ENCODE measurements at regions not wholly inside any gene's neighbourhood (a gene's known extent, or its start where the extent isn't known, plus 50 kb on each side); places are given as distances from the start of the nearest gene placed in this dataset.

DNA sequence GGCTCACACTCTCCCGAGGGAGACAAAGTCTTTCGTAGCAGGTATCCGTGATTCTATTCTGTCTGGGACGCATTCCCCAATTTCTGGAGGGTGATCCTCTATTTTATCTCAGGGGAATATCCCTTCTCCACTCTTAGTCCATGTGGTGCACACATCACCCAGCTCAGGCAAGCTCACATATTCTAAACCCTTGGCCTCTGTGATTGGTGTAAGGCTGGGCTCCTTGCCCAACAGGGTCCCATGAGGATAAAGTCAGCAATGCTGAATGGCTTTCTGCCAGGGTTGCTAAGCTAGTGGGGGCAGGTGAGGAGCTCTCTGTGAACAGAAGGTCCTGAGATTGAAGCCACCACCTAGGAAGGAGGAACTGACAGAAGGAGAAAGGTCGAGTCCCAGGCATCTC is 137.2 kb downstream of the CDH26 start:
- ATAC-seq (ENCODE audit: low FRiP score) = no peak
- TF ChIP-seq CTCF (IDR thresholded peaks at IDR 0.05) = no peak
- no peak for DNase-seq (ENCODE audit: low spot score)

DNA sequence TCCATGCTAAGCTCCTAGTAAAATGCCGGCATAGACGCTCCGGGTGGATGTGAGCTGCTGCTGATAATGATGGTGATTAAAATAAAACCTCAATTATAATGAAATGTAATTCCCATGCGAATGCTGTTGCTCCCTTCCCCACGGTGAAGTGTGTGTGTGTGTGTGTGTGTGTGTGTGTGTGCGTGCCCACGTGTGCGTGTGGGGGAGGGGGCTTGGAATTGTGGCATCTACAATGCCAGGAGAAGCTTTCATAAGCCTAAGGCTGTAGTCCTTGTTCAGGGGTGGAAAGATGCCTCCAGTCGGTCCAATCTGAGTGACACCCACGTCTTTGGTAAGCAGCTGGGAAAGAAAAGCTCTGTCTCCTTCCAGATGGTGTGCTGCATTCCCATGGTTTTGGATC is 137.9 kb downstream of the CDH26 start:
- no peak for TF ChIP-seq CTCF (IDR thresholded peaks at IDR 0.05)
- DNase-seq (ENCODE audit: low spot score) = no peak
- no peak for ATAC-seq (ENCODE audit: low FRiP score)

DNA sequence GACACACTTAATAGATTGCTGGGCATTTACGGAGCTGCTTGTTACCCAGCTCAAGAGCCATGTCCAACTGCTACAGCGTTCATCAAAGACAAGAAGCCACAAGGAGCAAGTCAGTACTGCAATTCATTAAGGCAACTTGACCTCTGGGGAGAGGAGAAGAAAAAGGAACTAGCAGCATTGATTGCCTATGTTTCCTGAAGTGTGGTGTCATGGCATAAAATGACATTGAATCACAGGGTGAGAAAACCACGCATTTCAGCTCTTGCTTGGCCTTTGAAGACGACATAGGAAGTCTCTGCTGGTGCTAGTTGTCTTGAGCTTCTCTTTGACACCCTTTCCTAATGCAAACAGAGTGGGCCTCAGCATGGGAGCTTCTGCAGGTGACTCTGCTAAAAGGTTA is 139.1 kb downstream of the CDH26 start:
- no peak for TF ChIP-seq CTCF (IDR thresholded peaks at IDR 0.05)
- DNase-seq (ENCODE audit: low spot score) = no peak
- no peak for ATAC-seq (ENCODE audit: low FRiP score)

- ATAC-seq (ENCODE audit: low FRiP score) (no peak), DNase-seq (ENCODE audit: low spot score) (no peak)
- TF ChIP-seq CTCF (IDR thresholded peaks at IDR 0.05) = no peak
Measured at GRCh38 chr20:60100780-60101179, 142.6 kb downstream of the CDH26 start.

DNA sequence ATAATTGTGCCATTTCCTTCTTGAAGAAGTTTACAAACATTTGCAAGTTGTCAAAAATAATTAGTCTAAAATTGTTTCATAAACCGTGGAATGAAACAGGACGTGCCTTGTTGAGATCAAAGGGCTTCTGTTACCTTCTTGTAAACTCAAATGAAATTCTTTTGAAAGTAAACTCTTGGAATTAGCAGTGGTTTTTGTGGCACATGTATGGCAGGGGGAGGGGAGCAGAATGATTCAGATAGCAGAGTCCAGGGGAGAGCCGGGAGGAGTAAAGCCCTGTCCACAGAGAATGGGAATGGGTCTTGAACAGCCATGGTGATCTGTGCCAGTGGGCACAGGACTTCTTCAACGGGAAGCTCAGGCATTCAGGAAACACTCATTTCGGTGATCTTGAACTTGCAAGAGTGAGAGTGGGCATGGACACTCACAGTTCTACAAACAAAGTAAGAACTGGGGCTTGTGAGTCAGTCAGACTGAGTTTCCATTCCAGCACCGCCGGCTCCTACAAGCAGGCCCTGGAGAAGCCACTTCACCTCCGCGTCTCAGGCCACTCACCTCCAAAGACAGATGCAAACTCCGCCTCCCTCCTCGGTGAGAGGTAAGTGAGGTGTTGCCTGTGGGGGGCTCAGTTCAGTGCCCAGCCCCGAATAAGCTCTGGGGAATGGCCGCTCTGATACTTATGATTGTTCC is 143.1 kb downstream of the CDH26 start:
- no peak for ATAC-seq (ENCODE audit: low FRiP score)
- DNase-seq (ENCODE audit: low spot score) = no peak
- TF ChIP-seq CTCF (IDR thresholded peaks at IDR 0.05) = no peak

- DNase-seq (ENCODE audit: low spot score) (no peak), ATAC-seq (ENCODE audit: low FRiP score) (no peak)
- TF ChIP-seq CTCF (IDR thresholded peaks at IDR 0.05) = no peak
Measured at GRCh38 chr20:60101891-60102281, 143.7 kb downstream of the CDH26 start.

- ATAC-seq (ENCODE audit: low FRiP score) = no peak
- TF ChIP-seq CTCF (IDR thresholded peaks at IDR 0.05) = no peak
- DNase-seq (ENCODE audit: low spot score) = no peak
Measured at GRCh38 chr20:60102665-60103210, 144.5 kb downstream of the CDH26 start.
